ENCODE measurements at regions not wholly inside any gene's neighbourhood (a gene's known extent, or its start where the extent isn't known, plus 50 kb on each side); places are given as distances from the start of the nearest gene placed in this dataset.
"Not testable (repeated sequence)": the region's sequence is repeated elsewhere in the genome, so short reads cannot be mapped to it uniquely, and the experiment has no call there.

GRCh38 chr3:75883719-75884118 is 98.4 kb upstream of the ZNF717 start:
- TF ChIP-seq, protein P1, sequence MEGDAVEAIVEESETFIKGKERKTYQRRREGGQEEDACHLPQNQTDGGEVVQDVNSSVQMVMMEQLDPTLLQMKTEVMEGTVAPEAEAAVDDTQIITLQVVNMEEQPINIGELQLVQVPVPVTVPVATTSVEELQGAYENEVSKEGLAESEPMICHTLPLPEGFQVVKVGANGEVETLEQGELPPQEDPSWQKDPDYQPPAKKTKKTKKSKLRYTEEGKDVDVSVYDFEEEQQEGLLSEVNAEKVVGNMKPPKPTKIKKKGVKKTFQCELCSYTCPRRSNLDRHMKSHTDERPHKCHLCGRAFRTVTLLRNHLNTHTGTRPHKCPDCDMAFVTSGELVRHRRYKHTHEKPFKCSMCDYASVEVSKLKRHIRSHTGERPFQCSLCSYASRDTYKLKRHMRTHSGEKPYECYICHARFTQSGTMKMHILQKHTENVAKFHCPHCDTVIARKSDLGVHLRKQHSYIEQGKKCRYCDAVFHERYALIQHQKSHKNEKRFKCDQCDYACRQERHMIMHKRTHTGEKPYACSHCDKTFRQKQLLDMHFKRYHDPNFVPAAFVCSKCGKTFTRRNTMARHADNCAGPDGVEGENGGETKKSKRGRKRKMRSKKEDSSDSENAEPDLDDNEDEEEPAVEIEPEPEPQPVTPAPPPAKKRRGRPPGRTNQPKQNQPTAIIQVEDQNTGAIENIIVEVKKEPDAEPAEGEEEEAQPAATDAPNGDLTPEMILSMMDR (IDR thresholded peaks at IDR 0.05), result not testable (repeated sequence)
- not testable (repeated sequence) for TF ChIP-seq POLR2A (IDR thresholded peaks at IDR 0.05)

All from testis (tissue), 2 donors.